ENCODE measurements at regions not wholly inside any gene's neighbourhood (a gene's known extent, or its start where the extent isn't known, plus 50 kb on each side); places are given as distances from the start of the nearest gene placed in this dataset.

- TF ChIP-seq SNAI1 (CRISPR knock-in tag; IDR thresholded peaks at IDR 0.05; ENCODE audit: borderline replicate concordance) (no peak), NFYB (CRISPR knock-in tag; IDR thresholded peaks at IDR 0.05) (no peak), NFIC (IDR thresholded peaks at IDR 0.05; ENCODE audit: low read length) (no peak), ESRRA (CRISPR knock-in tag; IDR thresholded peaks at IDR 0.05; ENCODE audit: low read depth) (no peak), CEBPB (IDR thresholded peaks at IDR 0.05; ENCODE audit: borderline replicate concordance, low read depth, low read length) (no peak), ZNF556 (CRISPR knock-in tag; IDR thresholded peaks at IDR 0.05; ENCODE audit: borderline replicate concordance) (no peak), CTCF (CRISPR knock-in tag; IDR thresholded peaks at IDR 0.05) (no peak), CSRNP2 (CRISPR knock-in tag; conservative IDR thresholded peaks at IDR 0.05; ENCODE audit: low read depth) (no peak), ZC3H13 (CRISPR knock-in tag; IDR thresholded peaks at IDR 0.05) (no peak), POLR2A (IDR thresholded peaks at IDR 0.05; ENCODE audit: insufficient read depth in 1 of 2, low read depth in 2 of 2, low read length in 2 of 2) (no peak)
- TF ChIP-seq, protein P1, sequence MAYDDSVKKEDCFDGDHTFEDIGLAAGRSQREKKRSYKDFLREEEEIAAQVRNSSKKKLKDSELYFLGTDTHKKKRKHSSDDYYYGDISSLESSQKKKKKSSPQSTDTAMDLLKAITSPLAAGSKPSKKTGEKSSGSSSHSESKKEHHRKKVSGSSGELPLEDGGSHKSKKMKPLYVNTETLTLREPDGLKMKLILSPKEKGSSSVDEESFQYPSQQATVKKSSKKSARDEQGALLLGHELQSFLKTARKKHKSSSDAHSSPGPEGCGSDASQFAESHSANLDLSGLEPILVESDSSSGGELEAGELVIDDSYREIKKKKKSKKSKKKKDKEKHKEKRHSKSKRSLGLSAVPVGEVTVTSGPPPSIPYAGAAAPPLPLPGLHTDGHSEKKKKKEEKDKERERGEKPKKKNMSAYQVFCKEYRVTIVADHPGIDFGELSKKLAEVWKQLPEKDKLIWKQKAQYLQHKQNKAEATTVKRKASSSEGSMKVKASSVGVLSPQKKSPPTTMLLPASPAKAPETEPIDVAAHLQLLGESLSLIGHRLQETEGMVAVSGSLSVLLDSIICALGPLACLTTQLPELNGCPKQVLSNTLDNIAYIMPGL (CRISPR knock-in tag; IDR thresholded peaks at IDR 0.05; ENCODE audit: borderline replicate concordance in 1 of 2, low read depth in 1 of 2): no peak
Observed at GRCh38 chr1:229171934-229172333, 99.0 kb upstream of the RAB4A start.

All from HepG2 (cell line).